ENCODE measurements at regions not wholly inside any gene's neighbourhood (a gene's known extent, or its start where the extent isn't known, plus 50 kb on each side); places are given as distances from the start of the nearest gene placed in this dataset.

DNA sequence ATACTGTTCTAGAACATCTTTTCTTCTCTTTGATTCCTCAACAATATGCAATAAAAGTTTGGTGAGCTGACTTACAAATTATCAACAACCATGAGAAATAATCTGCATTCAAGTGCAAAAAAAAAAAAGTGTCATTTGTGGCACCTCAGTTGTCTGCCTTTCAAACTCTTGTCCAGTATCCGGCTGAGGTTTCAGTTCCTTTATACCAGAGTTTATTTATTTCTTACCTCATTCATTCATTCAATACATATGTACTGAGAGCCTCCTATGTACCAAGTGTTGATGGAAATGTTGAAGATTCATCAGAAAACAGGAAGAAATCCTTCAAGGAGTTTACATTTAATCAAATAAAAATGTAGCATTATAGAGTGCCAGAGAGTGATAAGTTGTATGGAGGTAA is 484.1 kb downstream of the RMST start:
- no peak for TF ChIP-seq POLR2A (IDR thresholded peaks at IDR 0.05)
- no peak for TF ChIP-seq POLR2AphosphoS5 (IDR thresholded peaks at IDR 0.05)

Data from breast epithelium (tissue), 3 donors.